ENCODE measurements at regions not wholly inside any gene's neighbourhood (a gene's known extent, or its start where the extent isn't known, plus 50 kb on each side); places are given as distances from the start of the nearest gene placed in this dataset.

DNA sequence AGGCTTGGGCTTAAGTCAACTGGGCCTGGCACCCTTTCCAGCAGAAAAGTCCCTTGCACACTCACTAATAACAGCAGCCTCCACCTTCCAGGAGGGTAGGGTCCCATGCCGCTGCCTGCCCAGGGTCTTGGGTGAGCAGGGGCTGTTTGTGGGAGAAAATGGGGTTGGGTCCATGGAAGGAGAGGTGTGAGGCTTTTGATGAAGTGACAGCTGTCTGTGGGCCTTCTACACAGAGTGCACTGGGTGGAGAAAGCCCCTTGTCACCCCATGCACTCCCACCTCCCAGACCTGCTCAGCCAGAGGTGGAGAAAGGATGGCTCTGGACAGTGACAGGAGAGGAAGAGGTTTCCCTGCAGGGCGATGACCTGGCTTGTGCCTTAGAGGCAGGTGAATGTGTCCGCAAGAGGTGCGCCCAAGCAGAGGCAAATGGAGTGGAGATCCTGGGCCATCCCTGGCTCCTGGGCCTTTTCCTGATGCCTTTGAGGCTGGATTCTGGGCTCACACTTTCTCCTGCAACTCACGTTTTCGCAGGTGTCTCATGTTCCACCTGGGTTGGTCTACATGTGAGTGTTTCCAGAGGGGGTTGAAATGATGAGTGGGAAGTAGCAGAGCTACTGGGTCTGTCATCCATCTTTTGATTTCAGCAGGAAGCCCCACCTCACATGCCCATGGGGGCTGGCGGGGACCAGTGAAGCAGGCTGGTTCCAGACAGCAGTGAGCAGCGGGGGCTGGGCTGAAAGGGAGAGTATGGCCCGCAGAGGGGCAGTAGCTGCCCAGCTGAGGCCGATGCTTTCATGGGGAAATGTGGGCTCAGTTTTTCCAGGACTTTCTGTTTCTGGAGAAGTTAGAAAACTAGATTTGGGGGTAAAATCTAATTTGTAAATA is 85.2 kb upstream of the PRR23E start:
- DNase-seq (ENCODE audit: low read depth), result no peak
- in situ Hi-C loops (cut with HindIII; ENCODE audit: low sequenced_read_pairs), result no loop called here
- H3K4me3 ChIP-seq (ENCODE audit: low read depth, low read length), result no peak overlapping the region
- TF ChIP-seq, protein P1, sequence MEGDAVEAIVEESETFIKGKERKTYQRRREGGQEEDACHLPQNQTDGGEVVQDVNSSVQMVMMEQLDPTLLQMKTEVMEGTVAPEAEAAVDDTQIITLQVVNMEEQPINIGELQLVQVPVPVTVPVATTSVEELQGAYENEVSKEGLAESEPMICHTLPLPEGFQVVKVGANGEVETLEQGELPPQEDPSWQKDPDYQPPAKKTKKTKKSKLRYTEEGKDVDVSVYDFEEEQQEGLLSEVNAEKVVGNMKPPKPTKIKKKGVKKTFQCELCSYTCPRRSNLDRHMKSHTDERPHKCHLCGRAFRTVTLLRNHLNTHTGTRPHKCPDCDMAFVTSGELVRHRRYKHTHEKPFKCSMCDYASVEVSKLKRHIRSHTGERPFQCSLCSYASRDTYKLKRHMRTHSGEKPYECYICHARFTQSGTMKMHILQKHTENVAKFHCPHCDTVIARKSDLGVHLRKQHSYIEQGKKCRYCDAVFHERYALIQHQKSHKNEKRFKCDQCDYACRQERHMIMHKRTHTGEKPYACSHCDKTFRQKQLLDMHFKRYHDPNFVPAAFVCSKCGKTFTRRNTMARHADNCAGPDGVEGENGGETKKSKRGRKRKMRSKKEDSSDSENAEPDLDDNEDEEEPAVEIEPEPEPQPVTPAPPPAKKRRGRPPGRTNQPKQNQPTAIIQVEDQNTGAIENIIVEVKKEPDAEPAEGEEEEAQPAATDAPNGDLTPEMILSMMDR (IDR thresholded peaks at IDR 0.05; ENCODE audit: low read depth, low read length, missing control alignments), result no peak

DNA sequence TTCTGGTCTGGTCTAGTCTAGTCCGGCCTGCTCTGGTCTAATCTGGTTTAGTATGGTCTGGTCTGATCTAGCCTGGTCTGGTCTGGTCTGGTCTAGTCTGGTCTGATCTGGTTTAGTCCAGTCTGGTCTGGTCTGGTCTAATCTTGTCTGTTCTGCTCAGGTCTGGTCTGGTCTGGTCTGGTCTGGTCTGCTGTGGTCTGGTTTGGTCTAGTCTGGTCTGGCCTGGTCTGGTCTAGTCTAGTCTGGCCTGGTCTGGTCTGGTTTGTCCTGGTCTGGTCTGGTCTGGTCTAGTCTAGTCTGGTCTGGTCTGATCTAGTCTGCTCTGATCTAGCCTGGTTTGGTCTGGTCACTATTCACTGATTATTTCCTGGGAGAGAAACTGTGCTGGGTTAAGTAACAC is 84.1 kb upstream of the PRR23E start:
- TF ChIP-seq, protein P1 (IDR thresholded peaks at IDR 0.05; ENCODE audit: low read depth, low read length, missing control alignments), result no peak
- H3K4me3 ChIP-seq (ENCODE audit: low read depth, low read length), result no peak overlapping the region
- DNase-seq (ENCODE audit: low read depth), result no peak
- in situ Hi-C loops (cut with HindIII; ENCODE audit: low sequenced_read_pairs), result no loop called here

DNA sequence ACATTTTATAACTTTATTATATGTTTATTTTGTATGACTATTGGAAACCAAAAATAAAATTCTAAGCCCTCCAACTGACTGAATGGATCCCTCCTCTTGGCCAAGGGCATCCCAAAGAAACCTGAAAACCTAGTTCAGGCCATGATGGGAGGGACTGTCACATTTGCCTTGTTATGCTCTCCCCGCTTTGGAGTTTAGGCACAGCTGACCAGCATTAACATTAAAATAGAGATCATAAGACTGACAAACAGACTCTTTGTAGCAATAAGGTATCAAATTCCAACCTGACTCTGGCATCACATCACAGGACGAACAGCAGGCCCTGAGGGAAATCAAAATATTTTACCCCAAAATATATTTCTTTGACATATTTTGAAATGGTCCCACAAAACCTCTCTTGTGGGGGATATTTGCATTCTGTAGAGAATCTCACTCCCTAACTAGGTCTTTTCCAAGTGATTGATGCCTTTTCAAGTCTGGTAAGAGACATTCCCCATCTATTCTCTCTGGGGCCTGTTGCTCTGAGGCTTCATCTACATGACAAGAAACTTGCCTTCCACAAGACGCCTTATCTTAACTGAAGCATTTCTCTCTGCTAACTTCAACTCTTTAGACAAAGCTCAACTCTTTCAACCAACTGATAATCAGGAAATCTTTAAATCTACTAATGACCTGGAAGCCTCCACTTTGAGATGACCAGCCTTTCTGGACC is 81.8 kb upstream of the PRR23E start:
- no peak overlapping the region for H3K4me3 ChIP-seq (ENCODE audit: low read depth, low read length)
- no peak for DNase-seq (ENCODE audit: low read depth)
- in situ Hi-C loops (cut with HindIII; ENCODE audit: low sequenced_read_pairs), result no loop called here
- TF ChIP-seq, protein P1 (IDR thresholded peaks at IDR 0.05; ENCODE audit: low read depth, low read length, missing control alignments), result no peak

DNA sequence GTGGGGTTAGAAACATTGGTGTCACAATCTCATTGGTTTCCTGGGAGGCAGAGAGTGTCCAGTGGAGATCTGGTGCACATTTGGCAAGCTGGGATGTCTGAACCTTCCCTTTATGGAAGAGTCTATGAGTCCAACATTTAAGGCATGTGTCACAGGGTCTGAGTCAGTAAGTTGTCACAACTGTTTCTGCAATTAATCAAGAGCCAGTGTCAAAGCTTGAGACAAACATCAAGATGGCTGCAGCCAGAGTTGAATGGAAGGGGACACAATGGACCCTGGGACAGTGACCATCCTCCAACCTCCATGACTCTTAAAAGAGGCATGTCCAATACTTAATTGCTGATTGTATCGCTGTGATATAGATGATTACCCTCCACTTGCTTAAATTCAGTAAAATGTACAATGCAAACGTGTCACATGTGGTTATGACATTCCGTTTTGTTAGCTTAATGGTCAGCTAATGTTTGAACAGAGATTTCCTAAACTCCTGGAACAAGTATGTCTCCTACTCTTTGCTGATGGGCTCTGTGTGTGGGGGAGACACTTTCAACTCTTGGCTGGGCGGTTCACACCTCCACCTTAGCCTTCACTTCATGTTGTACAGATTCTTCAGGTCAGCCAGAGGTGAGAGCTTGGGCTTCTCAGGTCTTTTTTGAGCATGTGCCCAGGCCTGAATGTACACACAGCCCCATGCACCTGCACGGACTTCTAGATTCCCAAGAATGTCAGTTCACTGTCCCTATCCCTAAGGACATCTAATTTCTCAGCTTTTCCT is 79.9 kb upstream of the PRR23E start:
- DNase-seq (ENCODE audit: low read depth), result no peak
- H3K4me3 ChIP-seq (ENCODE audit: low read depth, low read length), result no peak overlapping the region
- in situ Hi-C loops (cut with HindIII; ENCODE audit: low sequenced_read_pairs), result no loop called here
- TF ChIP-seq, protein P1 (IDR thresholded peaks at IDR 0.05; ENCODE audit: low read depth, low read length, missing control alignments), result no peak

DNA sequence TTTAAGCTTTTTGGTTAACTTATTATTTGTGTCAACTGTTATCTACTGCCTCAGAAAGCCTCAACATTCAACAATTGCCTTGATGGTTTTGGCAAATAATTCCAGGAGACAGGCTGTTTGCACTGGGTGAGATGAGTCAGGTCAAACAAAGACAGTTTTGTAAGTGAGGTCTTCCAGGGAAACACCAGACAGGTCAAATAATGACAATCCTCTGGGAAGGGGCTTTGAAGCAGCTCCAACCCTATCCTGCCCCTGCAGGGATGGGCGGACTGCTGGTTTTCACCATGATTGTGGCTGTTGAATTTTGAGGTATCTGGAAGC is 79.4 kb upstream of the PRR23E start:
- TF ChIP-seq, protein P1 (IDR thresholded peaks at IDR 0.05; ENCODE audit: low read depth, low read length, missing control alignments), result no peak
- DNase-seq (ENCODE audit: low read depth), result no peak
- H3K4me3 ChIP-seq (ENCODE audit: low read depth, low read length), result no peak overlapping the region
- in situ Hi-C loops (cut with HindIII; ENCODE audit: low sequenced_read_pairs), result no loop called here

DNA sequence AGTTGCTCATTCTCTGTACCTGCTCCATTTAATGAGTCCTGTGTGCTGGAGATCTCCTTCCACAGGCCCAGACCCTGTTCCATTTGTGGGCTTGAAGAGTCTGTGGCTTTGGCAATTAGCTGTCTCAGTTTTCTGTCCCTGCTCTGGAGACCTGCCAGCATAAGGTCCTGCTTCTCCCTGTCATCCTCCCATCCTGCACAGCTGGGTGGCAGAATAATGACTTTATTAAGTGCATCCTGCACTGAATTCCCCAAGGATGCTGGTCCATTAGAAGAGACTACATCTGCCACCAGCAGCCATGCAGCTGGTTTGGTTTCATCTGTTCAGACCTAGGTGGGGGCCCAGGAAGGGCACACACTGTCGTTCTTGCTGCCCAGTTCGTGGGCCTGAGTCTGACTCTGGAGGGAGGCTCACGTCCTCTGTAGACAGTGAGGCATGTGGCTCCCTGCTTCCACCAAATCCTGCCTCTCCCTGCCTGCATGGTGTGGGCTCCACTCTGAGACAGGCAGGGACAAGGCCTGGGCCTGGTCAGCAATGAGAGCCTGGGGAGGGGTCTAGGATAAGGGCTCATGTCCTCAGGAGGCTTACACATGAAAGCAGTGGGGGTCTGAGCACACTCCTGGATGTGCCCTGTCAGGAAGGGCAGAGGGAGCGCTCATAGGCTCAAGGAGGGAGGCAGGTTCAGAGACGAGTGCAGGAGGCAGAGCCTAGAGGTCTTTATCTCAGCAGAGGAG is 78.4 kb upstream of the PRR23E start:
- DNase-seq (ENCODE audit: low read depth), result no peak
- H3K4me3 ChIP-seq (ENCODE audit: low read depth, low read length), result no peak overlapping the region
- TF ChIP-seq, protein P1 (IDR thresholded peaks at IDR 0.05; ENCODE audit: low read depth, low read length, missing control alignments), result no peak
- in situ Hi-C loops (cut with HindIII; ENCODE audit: low sequenced_read_pairs), result no loop called here

All from astrocyte of the cerebellum (primary cell).